GM21360 (cell line): ENCODE measurements at regions not wholly inside any gene's neighbourhood (a gene's known extent, or its start where the extent isn't known, plus 50 kb on each side); places are given as distances from the start of the nearest gene placed in this dataset.

Experiments
- ATAC-seq: cut with Tn5 transposase; IDR thresholded peaks from one replicate; pipeline ENCODE4 v1.9.1; 2021; ENCODE audit warnings: mild to moderate bottlenecking, moderate library complexity; ENCODE audit not compliant: unreplicated experiment

- no peak for ATAC-seq
Observed at GRCh38 chr9:22278426-22278825, 168.2 kb upstream of the DMRTA1 start.

DNA sequence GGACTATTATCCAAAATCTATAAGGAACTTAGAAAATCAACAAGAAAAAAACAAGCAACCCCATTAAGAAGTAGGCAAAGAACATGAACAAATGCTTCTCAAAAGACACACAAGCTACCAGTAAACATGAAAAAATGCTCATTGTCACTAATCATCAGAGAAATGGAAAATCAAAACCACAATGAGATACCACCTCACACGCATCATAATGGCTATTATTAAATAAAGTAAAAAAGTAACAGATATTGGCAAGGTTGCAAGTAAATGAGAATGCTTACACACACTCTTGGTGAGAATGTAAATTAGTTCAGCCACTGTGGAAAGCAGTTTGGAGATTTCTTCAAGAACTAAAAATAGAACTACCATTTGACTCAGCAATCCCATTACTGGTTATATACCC is 167.0 kb upstream of the DMRTA1 start:
- no peak for ATAC-seq

DNA sequence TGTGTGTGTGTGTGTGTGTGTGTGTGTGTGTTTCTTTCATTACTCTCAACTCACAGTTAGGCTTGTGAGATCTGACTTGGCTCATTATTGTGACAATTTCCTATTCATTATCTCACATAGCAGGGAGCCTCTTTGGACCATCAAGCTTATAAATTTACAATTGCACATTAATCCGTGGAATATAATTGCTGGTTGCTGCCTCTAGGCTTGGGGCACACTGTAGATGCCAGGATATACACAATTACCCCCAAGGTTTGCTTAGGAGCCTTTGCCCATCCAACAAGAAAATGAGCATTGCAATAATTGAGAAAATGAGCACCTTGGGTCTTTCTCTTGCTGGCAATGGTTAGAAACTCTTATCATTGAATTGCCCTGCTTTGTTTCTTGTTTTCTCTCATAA is 161.6 kb upstream of the DMRTA1 start:
- ATAC-seq, result no peak

DNA sequence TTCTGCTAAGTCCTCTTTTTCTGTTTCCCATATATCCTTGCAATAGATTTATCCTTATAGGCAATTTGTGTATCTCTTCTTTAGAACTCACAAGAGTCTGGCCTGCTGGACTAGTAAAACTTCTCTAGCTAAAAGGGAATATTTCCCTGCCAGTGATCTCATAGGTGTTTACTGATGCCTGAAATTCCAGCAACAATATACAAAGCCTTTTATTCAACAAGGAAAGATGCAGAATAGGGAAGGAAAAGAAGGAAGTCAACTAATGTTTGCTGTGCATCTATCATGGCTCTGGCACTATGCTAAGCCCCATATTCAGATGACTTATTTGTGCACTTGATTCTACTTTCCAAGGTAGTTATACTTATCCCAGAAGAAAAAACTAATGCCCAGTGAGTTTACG is 160.0 kb upstream of the DMRTA1 start:
- no peak for ATAC-seq

DNA sequence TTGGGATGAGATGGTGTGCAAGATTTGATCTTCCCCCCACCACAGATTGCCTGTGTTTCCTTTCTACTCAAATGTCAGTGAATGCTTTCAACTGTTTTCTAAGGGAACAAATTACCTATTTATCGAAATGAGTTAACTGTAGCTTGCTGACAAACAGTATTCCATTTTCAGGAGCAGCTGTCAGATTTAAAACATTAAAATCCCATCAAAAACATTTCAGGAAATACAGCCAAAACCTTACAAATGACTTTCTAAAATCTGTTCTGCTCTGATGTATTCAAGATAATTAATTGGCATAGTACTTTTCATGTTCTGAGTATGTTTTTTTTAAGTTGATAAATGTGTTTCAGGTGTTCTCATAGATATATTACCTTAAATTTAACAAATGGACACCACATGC is 158.0 kb upstream of the DMRTA1 start:
- ATAC-seq, result no peak

DNA sequence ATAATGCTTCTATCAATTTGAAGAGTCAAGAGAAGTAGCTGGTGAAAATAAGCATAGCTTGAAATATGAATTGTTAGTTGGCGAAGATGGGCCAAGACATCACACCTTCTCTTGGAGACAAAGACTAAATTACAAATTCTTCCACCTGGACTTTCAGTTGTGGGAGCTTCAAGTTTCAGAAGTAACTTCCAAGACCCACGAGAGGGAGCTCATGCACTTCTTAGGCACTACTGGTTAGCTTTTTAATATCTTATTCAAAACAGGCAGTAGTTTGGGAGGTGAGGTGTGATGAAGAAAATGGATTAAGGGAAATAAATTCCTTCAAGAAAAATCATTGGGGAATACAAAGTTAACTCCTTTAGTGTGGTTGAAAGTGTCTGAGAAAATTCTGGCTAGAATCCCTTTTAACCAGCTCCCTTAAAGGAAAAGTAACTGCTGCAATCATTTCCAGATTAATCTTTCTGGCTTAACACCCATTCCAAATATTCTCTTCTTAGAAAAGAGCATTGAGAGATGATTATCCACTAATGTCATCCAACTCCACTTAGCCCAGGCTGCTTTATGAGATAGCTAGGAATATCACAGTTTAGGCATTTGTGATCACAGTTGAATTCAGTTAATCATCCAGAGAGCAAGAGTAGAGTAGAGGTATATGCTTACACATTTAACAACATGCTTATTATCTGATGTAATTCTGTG is 139.5 kb upstream of the DMRTA1 start:
- ATAC-seq, result no peak

- ATAC-seq, result no peak
Observed at GRCh38 chr9:22308177-22308576, 138.4 kb upstream of the DMRTA1 start.

GRCh38 chr9:22316645-22317044 is 130.0 kb upstream of the DMRTA1 start:
- ATAC-seq, result no peak

DNA sequence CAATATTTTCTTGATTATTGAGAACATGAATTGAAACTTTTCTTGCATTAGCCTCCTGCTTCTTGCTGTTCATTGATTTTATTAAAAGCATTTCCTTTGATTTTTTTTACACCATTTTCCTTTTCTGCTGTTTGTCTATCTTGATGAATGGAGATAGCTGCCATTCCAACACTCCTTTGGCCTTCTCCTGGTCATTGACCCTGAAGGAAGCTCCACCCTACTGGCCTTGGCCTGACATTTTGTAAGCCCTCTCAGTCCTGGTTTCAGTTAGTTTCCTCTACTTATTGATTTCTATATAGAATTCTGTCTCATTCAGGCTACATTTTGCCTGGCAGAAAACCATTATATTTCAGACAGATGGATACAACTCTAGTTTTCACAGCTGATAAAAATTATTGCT is 115.1 kb upstream of the DMRTA1 start:
- ATAC-seq, result no peak

- ATAC-seq, result no peak
Observed at GRCh38 chr9:22332202-22332601, 114.4 kb upstream of the DMRTA1 start.

- ATAC-seq, result no peak
Observed at GRCh38 chr9:22337261-22337660, 109.4 kb upstream of the DMRTA1 start.

GRCh38 chr9:22342491-22343217 is 104.0 kb upstream of the DMRTA1 start:
- ATAC-seq, result no peak

DNA sequence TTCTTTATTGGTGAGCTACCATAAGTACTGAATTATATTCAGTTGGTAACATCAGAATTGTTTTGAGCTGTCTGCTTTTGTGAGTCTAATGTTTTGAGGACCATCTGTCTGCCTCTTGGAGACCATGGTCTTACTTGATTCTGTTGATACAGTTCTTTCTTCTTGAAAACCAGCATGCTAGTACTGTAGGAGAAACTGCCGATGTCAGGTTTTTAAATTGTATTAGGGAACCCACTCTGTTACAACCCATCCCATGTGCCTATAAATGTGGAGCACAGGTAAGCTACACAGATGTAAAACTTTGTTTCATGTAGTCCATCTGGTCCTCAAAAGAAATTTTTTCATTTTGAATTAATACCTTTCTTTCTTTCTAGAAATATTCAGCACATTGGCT is 103.4 kb upstream of the DMRTA1 start:
- no peak for ATAC-seq

DNA sequence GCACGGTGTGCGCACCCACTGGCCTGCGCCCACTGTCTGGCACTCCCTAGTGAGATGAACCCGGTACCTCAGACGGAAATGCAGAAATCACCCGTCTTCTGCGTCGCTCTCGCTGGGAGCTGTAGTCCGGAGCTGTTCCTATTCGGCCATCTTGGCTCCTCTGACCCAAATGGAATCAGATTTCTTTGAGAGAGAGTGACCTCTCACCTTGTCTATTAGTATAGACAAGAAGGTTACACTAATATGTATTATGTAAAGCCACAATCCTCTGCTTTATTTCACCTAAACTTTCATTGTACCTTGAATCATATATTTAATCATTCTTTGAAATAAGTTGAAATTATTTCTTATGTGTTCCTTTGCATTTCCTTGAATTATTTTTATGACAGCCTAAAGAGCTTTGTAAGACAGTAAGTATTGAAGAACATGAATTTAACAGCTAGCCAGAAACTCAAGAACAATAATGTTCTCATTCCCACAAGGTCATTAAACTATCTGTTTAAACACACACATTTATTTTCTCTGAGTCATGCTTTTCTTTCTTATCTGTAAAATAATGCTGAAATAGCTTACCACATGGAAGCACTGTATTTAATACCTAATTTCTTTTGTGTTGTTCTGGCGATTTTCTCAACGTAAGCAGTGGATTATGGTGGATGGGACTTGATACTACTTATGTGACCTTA is 91.8 kb upstream of the DMRTA1 start:
- ATAC-seq, result no peak

GRCh38 chr9:22356985-22357384 is 89.6 kb upstream of the DMRTA1 start:
- no peak for ATAC-seq

GRCh38 chr9:22363421-22363887 is 83.2 kb upstream of the DMRTA1 start:
- ATAC-seq, result no peak

GRCh38 chr9:22373636-22374035 is 73.0 kb upstream of the DMRTA1 start:
- no peak for ATAC-seq

DNA sequence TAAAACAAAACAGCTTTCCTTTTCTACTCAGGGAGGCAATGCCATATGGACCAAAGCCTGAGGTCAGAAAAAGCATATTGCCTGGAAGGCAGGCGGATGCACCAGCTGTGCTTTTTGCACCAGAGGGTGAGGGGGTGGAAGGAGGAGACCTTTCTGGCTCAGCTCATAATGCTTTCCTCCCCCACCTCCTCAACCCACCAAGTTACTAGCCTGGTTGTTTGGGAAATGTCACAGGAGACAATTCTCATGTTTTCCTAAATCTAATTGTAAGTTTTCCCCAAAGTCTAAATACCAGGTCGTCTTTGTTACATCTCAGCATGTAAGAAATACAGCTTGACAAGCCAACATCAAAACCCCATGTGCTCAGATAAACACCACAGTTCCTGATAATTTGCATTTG is 72.6 kb upstream of the DMRTA1 start:
- ATAC-seq, result no peak

GRCh38 chr9:22379272-22379671 is 67.4 kb upstream of the DMRTA1 start:
- no peak for ATAC-seq

GRCh38 chr9:22381170-22381569 is 65.5 kb upstream of the DMRTA1 start:
- no peak for ATAC-seq

DNA sequence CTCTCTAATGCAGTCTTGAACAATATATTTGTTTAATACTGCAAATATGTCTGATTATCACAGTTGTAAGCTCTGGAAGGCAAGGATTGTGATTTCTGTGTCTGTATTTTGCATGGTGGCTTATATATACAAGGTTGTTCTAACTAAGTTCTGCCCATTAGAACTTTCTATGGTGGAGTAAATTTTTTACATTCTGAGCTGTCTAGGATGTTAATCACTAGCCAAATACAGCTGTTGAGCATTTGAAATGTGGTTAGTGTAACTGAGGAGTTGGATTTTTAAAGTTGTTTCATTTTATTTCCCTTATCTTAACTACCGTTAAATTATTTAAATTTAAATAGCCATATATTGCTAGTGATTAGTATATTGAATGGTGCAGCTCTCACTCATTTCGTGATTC is 64.3 kb upstream of the DMRTA1 start:
- ATAC-seq, result no peak

DNA sequence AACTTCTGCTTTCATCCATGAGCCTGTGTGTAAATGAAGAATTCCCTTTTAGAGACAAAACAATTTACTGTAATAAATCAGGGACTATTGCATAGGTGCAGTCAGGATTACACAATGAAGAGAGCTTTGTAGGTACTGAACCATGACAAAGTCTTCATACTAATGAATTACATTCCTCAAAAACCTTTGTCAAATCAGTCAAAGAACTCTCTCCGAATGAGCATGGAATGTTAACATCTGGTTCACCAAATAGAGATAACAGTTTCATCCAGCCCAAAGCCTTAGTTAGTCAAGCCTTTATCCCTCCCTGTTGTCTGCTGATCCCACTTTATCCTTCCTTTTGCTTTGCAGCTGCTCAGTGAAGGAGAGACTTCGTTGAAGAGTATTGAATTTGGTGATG is 62.9 kb upstream of the DMRTA1 start:
- no peak for ATAC-seq
